H1 (cell line): ENCODE measurements at regions not wholly inside any gene's neighbourhood (a gene's known extent, or its start where the extent isn't known, plus 50 kb on each side); places are given as distances from the start of the nearest gene placed in this dataset.

Experiments
- CBX8 ChIP-seq: fragments of 300-800, 300-1000 bp; sonication (generic); IDR thresholded peaks from 2 replicates; pipeline ENCODE4 v1.7.1; 2016; ENCODE audit warnings: low read depth, low read length, borderline replicate concordance
- SIN3A ChIP-seq, 2 experiments: IDR thresholded peaks in 1 of 2; conservative IDR thresholded peaks in 1 of 2; 2 replicates each; pipeline ENCODE4 v1.6.1; 2011 to 2012; ENCODE audit warnings: low read length in 2 of 2, improper control_type of control experiment in 1 of 2, low read depth in 1 of 2, mild to moderate bottlenecking in 1 of 2
- SIRT6 ChIP-seq: IDR thresholded peaks from one replicate; pipeline ENCODE4 v1.7.1; 2012; ENCODE audit warnings: low read length, inconsistent platforms

DNA sequence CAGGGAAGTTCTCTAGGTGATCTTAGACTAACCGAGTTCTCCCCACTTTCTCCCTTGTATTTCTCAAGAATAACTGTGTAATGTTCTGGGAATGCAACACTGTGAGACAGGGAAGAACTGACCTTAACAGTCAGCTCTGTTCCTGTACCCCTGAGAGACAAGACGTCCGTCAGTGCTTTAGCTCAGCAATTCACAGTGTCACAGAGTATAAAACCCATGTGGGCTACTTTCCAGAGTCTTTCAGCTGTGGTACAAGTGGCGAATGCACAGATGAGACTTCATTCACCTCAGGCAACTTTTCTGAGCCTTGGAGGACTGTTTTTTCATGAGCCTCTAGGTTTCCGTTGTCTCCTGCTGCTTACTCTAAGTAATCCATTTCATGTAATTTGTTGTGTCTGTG is 458.8 kb downstream of the SPATA31D1 start (continued):
- TF ChIP-seq CBX8 (no peak), SIN3A (conservative IDR thresholded peaks at IDR 0.05 in 1 of 2, IDR thresholded peaks at IDR 0.05 in 1 of 2; ENCODE audit: low read depth in 1 of 2, low read length in 2 of 2) (no peak), SIRT6 (no peak)
